Astrocyte (in vitro differentiated cells and primary cell): ENCODE measurements at regions not wholly inside any gene's neighbourhood (a gene's known extent, or its start where the extent isn't known, plus 50 kb on each side); places are given as distances from the start of the nearest gene placed in this dataset.

ENCODE experiments used
- CTCF ChIP-seq: IDR thresholded peaks from 2 replicates; pipeline ENCODE4 v1.5.1; 2011; ENCODE audit warnings: low read depth, mild to moderate bottlenecking, inconsistent platforms, low read length, moderate library complexity; ENCODE audit not compliant: insufficient read depth
- EZH2 ChIP-seq: IDR thresholded peaks from 2 replicates; pipeline ENCODE4 v1.6.1; 2012; ENCODE audit warnings: mild to moderate bottlenecking, low read length, inconsistent platforms; ENCODE audit not compliant: insufficient read depth

- no peak for TF ChIP-seq CTCF
- no peak for TF ChIP-seq EZH2
These were observed 85.3 kb downstream of the CD164 start for GRCh38 chr6:109296971-109297372.
